Esophagus muscularis mucosa (tissue), 4 donors: ENCODE measurements at regions not wholly inside any gene's neighbourhood (a gene's known extent, or its start where the extent isn't known, plus 50 kb on each side); places are given as distances from the start of the nearest gene placed in this dataset.

Source experiments
- EP300 ChIP-seq: sonication (generic); formaldehyde crosslinking; IDR thresholded peaks from one replicate; pipeline ENCODE4 v1.6.1; 2017; ENCODE audit warnings: antibody characterized with exemption
- POLR2A ChIP-seq: fragments of 450-650 bp; IDR thresholded peaks from one replicate; pipeline ENCODE4 v1.6.1; 2017; ENCODE audit warnings: antibody characterized with exemption, moderate library complexity, mild to moderate bottlenecking, low read depth
- POLR2AphosphoS5 ChIP-seq, 2 donors: sonication (generic); formaldehyde crosslinking; IDR thresholded peaks; one replicate each; pipeline ENCODE4 v1.6.1; 2017; ENCODE audit warnings: antibody characterized with exemption in 2 of 2
- TF ChIP-seq, protein P1 (sequence below), 3 experiments: fragments of 200-600 bp in 2 of 3; fragments of 450-650 bp in 1 of 3; sonication (generic) in 2 of 3; IDR thresholded peaks; one replicate each; pipeline ENCODE4 v1.5.1; 2017 to 2019; ENCODE audit warnings: antibody characterized with exemption in 3 of 3, mild to moderate bottlenecking in 2 of 3, moderate library complexity in 1 of 3

DNA sequence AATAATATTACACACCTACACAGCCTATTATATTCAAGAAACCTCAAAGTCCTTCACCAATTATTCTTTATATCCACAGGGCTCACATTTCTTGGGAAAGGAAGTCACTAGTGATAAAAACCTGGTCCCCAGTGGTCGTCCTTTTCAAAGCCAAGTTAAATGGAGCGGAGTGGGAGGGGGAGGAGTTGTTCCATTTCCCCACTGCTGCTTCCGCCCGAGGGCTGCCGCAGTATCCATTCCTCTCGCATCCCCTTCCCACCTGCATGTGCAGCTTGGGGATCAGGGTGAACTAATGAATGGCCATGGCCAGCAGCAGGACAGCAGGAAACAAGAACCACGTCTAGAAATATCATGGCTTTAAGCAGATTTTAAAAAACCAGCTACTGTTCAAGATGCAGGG lies 76.4 kb upstream of the SEMA6D start:
- TF ChIP-seq, protein P1, sequence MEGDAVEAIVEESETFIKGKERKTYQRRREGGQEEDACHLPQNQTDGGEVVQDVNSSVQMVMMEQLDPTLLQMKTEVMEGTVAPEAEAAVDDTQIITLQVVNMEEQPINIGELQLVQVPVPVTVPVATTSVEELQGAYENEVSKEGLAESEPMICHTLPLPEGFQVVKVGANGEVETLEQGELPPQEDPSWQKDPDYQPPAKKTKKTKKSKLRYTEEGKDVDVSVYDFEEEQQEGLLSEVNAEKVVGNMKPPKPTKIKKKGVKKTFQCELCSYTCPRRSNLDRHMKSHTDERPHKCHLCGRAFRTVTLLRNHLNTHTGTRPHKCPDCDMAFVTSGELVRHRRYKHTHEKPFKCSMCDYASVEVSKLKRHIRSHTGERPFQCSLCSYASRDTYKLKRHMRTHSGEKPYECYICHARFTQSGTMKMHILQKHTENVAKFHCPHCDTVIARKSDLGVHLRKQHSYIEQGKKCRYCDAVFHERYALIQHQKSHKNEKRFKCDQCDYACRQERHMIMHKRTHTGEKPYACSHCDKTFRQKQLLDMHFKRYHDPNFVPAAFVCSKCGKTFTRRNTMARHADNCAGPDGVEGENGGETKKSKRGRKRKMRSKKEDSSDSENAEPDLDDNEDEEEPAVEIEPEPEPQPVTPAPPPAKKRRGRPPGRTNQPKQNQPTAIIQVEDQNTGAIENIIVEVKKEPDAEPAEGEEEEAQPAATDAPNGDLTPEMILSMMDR (IDR thresholded peaks at IDR 0.05), result no peak
- TF ChIP-seq POLR2AphosphoS5 (IDR thresholded peaks at IDR 0.05) (no peak), EP300 (no peak), POLR2A (no peak)
